HUDEP-2 (cell line): ENCODE measurements at regions not wholly inside any gene's neighbourhood (a gene's known extent, or its start where the extent isn't known, plus 50 kb on each side); places are given as distances from the start of the nearest gene placed in this dataset.
A peak's percentile ranks its signal among the peaks of the same experiment; 100 is the strongest.

Experiments used
- DNase-seq, 76 experiments: peaks; one replicate each; lab custom pipeline; 2025; ENCODE audit not compliant: unreplicated experiment in 76 of 76; lab: John Stamatoyannopoulos, UW

GRCh38 chr17:77465358-77466041 is 324.7 kb downstream of the SEC14L1 start:
- no peak for DNase-seq

GRCh38 chr17:77466140-77466539 is 325.4 kb downstream of the SEC14L1 start:
- DNase-seq, result no peak

- DNase-seq, result no peak
Measured at GRCh38 chr17:77466596-77467223, 325.9 kb downstream of the SEC14L1 start.

- no peak for DNase-seq
Measured at GRCh38 chr17:77467521-77467920, 326.8 kb downstream of the SEC14L1 start.

GRCh38 chr17:77468897-77469296 is 328.1 kb downstream of the SEC14L1 start:
- DNase-seq, result no peak

GRCh38 chr17:77470330-77470786 is 329.6 kb downstream of the SEC14L1 start:
- DNase-seq, result no peak

GRCh38 chr17:77470800-77471733 is 330.3 kb downstream of the SEC14L1 start:
- DNase-seq, result no peak

- peak in 1 of 76 experiments; percentile 5 for DNase-seq
Measured at GRCh38 chr17:77471984-77472461, 331.3 kb downstream of the SEC14L1 start.

- DNase-seq, result no peak
Measured at GRCh38 chr17:77472468-77473310, 331.9 kb downstream of the SEC14L1 start.

GRCh38 chr17:77473615-77474226 is 333.0 kb downstream of the SEC14L1 start:
- DNase-seq, result no peak

- DNase-seq, result no peak
Measured at GRCh38 chr17:77474292-77474988, 333.7 kb downstream of the SEC14L1 start.

GRCh38 chr17:77475016-77475976 is 334.5 kb downstream of the SEC14L1 start:
- DNase-seq, result no peak

GRCh38 chr17:77476006-77476405 is 335.2 kb downstream of the SEC14L1 start:
- DNase-seq, result no peak

- no peak for DNase-seq
Measured at GRCh38 chr17:77476498-77476897, 335.7 kb downstream of the SEC14L1 start.

GRCh38 chr17:77476931-77477805 is 336.4 kb downstream of the SEC14L1 start:
- no peak for DNase-seq

- DNase-seq, result no peak
Measured at GRCh38 chr17:77478281-77478680, 337.5 kb downstream of the SEC14L1 start.

GRCh38 chr17:77478899-77479298 is 338.1 kb downstream of the SEC14L1 start:
- no peak for DNase-seq
